ENCODE measurements at regions not wholly inside any gene's neighbourhood (a gene's known extent, or its start where the extent isn't known, plus 50 kb on each side); places are given as distances from the start of the nearest gene placed in this dataset.

DNA sequence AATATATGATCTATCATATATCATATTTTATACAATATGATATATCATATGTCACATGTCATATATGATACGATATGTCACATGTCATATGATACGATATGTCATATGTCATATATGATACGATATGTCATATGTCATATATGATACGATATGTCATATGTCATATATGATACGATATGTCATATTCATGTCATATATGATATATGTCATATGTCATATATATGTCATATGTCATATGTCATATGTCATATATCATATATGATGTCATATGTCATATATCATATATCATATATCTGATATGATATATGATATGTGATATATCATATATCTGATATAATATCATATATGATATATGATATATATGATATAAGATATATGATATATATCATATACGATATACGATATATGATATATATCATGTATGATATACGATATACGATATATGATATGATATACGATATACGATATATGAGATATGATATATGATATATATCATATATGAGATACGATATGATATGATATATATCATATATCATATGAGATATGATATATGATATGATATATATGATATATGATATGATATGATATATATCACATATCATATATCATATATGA, 122.3 kb upstream of the USP9X start:
- no peak for DNase-seq (ENCODE audit: low read depth)
- TF ChIP-seq, protein P1, sequence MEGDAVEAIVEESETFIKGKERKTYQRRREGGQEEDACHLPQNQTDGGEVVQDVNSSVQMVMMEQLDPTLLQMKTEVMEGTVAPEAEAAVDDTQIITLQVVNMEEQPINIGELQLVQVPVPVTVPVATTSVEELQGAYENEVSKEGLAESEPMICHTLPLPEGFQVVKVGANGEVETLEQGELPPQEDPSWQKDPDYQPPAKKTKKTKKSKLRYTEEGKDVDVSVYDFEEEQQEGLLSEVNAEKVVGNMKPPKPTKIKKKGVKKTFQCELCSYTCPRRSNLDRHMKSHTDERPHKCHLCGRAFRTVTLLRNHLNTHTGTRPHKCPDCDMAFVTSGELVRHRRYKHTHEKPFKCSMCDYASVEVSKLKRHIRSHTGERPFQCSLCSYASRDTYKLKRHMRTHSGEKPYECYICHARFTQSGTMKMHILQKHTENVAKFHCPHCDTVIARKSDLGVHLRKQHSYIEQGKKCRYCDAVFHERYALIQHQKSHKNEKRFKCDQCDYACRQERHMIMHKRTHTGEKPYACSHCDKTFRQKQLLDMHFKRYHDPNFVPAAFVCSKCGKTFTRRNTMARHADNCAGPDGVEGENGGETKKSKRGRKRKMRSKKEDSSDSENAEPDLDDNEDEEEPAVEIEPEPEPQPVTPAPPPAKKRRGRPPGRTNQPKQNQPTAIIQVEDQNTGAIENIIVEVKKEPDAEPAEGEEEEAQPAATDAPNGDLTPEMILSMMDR (IDR thresholded peaks at IDR 0.05; ENCODE audit: insufficient read depth, low read depth, low read length, missing control alignments) = no peak
- no peak overlapping the region for H3K4me3 ChIP-seq (ENCODE audit: low read length)

DNA sequence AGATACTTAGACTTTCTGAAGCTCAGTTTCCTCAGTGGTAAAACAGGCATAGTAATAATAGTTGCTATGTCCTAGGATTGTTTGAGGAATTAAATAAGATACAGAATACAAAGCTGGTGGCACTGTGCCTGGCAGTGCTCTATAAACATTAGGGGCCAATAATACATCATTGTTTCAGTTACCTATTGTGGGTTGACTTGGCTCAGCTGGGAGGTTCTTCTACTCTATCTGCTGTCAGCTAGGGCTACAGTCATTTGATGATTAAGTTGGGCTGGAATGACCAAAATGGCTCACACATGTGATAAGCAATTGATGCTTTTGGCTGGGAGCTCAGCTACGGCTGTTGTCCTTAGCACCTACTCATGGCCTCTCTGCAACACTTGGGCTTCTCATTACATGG, 121.2 kb upstream of the USP9X start:
- DNase-seq (ENCODE audit: low read depth) = no peak
- H3K4me3 ChIP-seq (ENCODE audit: low read length) = no peak overlapping the region
- TF ChIP-seq, protein P1 (IDR thresholded peaks at IDR 0.05; ENCODE audit: insufficient read depth, low read depth, low read length, missing control alignments) = no peak

- TF ChIP-seq, protein P1 (IDR thresholded peaks at IDR 0.05; ENCODE audit: insufficient read depth, low read depth, low read length, missing control alignments) = no peak
- no peak overlapping the region for H3K4me3 ChIP-seq (ENCODE audit: low read length)
- DNase-seq (ENCODE audit: low read depth) = peak; percentile 81
These were observed 120.3 kb upstream of the USP9X start for GRCh38 chrX:40964633-40965586.

DNA sequence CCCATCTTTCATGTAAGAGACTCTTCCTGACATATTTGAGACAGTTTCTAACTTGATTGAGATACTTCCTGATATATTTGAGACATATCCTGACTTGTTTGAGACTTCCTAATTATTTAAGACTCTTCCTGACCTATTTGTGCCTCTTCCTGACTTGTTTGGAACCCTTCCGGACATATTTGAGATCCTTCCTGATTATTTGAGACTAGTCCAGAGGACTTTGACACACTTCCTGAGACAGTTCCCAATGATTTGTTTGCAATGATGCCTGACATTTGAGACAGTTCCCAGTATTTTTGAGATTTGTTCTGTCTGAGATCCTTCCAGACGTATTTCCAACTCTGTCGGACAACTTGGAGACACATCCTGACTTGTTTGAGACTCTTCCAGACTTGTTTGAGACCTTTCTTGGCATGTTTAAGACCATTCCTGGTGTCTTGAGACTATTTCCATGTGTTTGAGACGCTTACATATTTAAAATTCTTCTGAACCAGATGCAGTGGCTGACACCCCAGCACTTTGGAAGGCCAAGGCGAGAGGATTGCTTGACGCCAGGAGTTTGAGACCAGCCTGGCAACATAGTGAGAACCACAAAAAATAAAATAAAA, 118.9 kb upstream of the USP9X start:
- no peak overlapping the region for H3K4me3 ChIP-seq (ENCODE audit: low read length)
- peak; percentile 53 for DNase-seq (ENCODE audit: low read depth)
- TF ChIP-seq, protein P1 (IDR thresholded peaks at IDR 0.05; ENCODE audit: insufficient read depth, low read depth, low read length, missing control alignments) = no peak

- DNase-seq (ENCODE audit: low read depth) = no peak
- TF ChIP-seq, protein P1 (IDR thresholded peaks at IDR 0.05; ENCODE audit: insufficient read depth, low read depth, low read length, missing control alignments) = no peak
- no peak overlapping the region for H3K4me3 ChIP-seq (ENCODE audit: low read length)
These were observed 117.1 kb upstream of the USP9X start for GRCh38 chrX:40968180-40968579.

DNA sequence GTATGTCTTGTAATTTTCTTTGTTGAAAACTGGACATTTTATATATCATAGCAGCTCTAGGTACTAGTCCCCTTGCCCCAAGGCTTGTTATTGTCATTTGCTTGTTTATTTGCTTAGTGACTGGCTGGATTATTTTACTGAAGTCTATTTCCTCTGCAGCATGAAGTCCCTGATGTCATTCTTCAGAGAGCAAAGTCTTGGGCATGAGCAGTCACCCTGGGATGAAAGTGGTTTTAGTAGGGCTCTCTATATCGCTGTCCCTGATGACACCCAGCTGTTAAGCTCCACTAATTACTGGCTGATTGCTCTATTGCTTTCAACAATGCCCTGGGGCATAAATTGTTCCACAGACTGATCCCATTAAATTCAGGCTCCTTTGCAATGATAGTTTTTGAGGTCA, 113.5 kb upstream of the USP9X start:
- no peak overlapping the region for H3K4me3 ChIP-seq (ENCODE audit: low read length)
- DNase-seq (ENCODE audit: low read depth) = no peak
- TF ChIP-seq, protein P1 (IDR thresholded peaks at IDR 0.05; ENCODE audit: insufficient read depth, low read depth, low read length, missing control alignments) = no peak
